ENCODE measurements at regions not wholly inside any gene's neighbourhood (a gene's known extent, or its start where the extent isn't known, plus 50 kb on each side); places are given as distances from the start of the nearest gene placed in this dataset.

GRCh38 chr6:155584006-155584405 is 128.4 kb upstream of the NOX3 start:
- intact Hi-C loops (cut with micrococcal nuclease): no loop called here
- dilution Hi-C loops (cut with HindIII; ENCODE audit: low sequenced_read_pairs, unreplicated experiment): no loop called here
- BruUV-seq (replicated peaks): no TSS peak
- WGBS, 2 experiments (ENCODE audit: extremely low coverage in 2 of 2, insufficient read length in 1 of 2): 100% methylated on average over 1 of the region's 3 CpGs; no CpG with 5 or more reads in 1 of the 2 experiments
- Histone ChIP-seq H4K91ac (ENCODE audit: insufficient read depth, low read depth, low read length) (no peak overlapping the region), H3K79me1 (ENCODE audit: low read depth in 1 of 2, low read length in 2 of 2) (no peaks in the 10 kb centered on the region), H3K27me3 (ENCODE audit: control insufficient read depth, insufficient read depth, low read length) (no peaks in the 10 kb centered on the region), H2BK120ac (ENCODE audit: low read depth, low read length) (no peak overlapping the region), H3K4me2 (ENCODE audit: low read depth, low read length) (peak overlapping the region; percentile 29; the same call in 1 of the 2 replicates), H3K23ac (ENCODE audit: low read depth, low read length) (no peak overlapping the region), H4K20me1 (ENCODE audit: insufficient read depth, low read length) (no peaks in the 10 kb centered on the region), H3K4me3 (ENCODE audit: insufficient read depth, low read depth, low read length) (no peak overlapping the region), H2BK15ac (ENCODE audit: low read depth, low read length) (no peak overlapping the region; the same call in 2 of the 3 replicates), H2AK5ac (ENCODE audit: low read depth, low read length) (no peak overlapping the region), H3K36me3 (ENCODE audit: control insufficient read depth, insufficient read depth, low read length) (no peaks in the 10 kb centered on the region), H3K4me1 (ENCODE audit: control insufficient read depth, insufficient read depth, low read length) (no peaks in the 10 kb centered on the region), H3K9me1 (ENCODE audit: insufficient read depth, low read length) (no peaks in the 10 kb centered on the region), H2BK20ac (ENCODE audit: low read depth, low read length) (no peak overlapping the region; the same call in 1 of the 2 replicates), H4K8ac (ENCODE audit: low read depth in 2 of 2, low read length in 2 of 2) (no peak overlapping the region), H3K27ac (ENCODE audit: insufficient read depth, low read length) (no peak overlapping the region), H4K5ac (ENCODE audit: low read depth, low read length) (no peak overlapping the region), H3K9ac (ENCODE audit: low read depth, low read length) (no peak overlapping the region), H3K56ac (ENCODE audit: extremely low read depth, insufficient read depth, low read length) (no peak overlapping the region), H3K9me3 (ENCODE audit: control insufficient read depth, insufficient read depth, low read length) (0 out of 2 replicates have a peak, but pooled peaks cover 3% of the 10 kb centered on the region), H3K4ac (ENCODE audit: low read depth, low read length) (no peak overlapping the region), H2BK5ac (ENCODE audit: low read depth, low read length, poor library complexity, severe bottlenecking) (no peak overlapping the region), H3K14ac (replicated peaks; ENCODE audit: low read depth, low read length) (no peak overlapping the region), H3K18ac (ENCODE audit: low read depth, low read length) (no peak overlapping the region), H2AK9ac (replicated peaks; ENCODE audit: low read depth, low read length, poor library complexity) (no peak overlapping the region), H2AFZ (replicated peaks; ENCODE audit: low read length, poor library complexity) (no peak overlapping the region)
- DNase-seq: no peak
- CTCF ChIA-PET: interaction anchor here (0.6 kb wide), 2 partner anchors 29 to 554 kb away, joined by 3 to 4 read pairs; no protein-coding TSS in a partner anchor
- ATAC-seq (ENCODE audit: low read depth): no peak
- POLR2A ChIA-PET (ENCODE audit: unreplicated experiment): no interaction called here
- in situ Hi-C loops (cut with MboI; ENCODE audit: low sequenced_read_pairs): no loop called here
- TF ChIP-seq MAFK (IDR thresholded peaks at IDR 0.05; ENCODE audit: low read depth, low read length) (no peak), CEBPB (IDR thresholded peaks at IDR 0.05; ENCODE audit: low read depth, low read length) (no peak), MXI1 (IDR thresholded peaks at IDR 0.05; ENCODE audit: borderline replicate concordance, low read depth, low read length) (no peak), RAD21 (IDR thresholded peaks at IDR 0.05; ENCODE audit: low read length) (no peak), MAZ (IDR thresholded peaks at IDR 0.05; ENCODE audit: borderline replicate concordance, low read depth, low read length) (no peak), SMC3 (IDR thresholded peaks at IDR 0.05; ENCODE audit: low read depth, low read length) (no peak), POLR2A (IDR thresholded peaks at IDR 0.05; ENCODE audit: low read depth, low read length) (no peak), BHLHE40 (IDR thresholded peaks at IDR 0.05; ENCODE audit: low read depth, low read length) (no peak), USF2 (IDR thresholded peaks at IDR 0.05; ENCODE audit: low read depth, low read length) (no peak), RCOR1 (IDR thresholded peaks at IDR 0.05; ENCODE audit: insufficient replicate concordance, low read length) (no peak), CTCF (conservative IDR thresholded peaks at IDR 0.05; ENCODE audit: low read depth, low read length) (no peak), CHD1 (IDR thresholded peaks at IDR 0.05; ENCODE audit: low read depth, low read length) (no peak), RFX5 (IDR thresholded peaks at IDR 0.05; ENCODE audit: low read depth, low read length) (no peak), FOS (IDR thresholded peaks at IDR 0.05; ENCODE audit: low read depth, low read length) (no peak), NFE2L2 (IDR thresholded peaks at IDR 0.05; ENCODE audit: low read depth, low read length) (no peak)
- TF ChIP-seq, protein P1, sequence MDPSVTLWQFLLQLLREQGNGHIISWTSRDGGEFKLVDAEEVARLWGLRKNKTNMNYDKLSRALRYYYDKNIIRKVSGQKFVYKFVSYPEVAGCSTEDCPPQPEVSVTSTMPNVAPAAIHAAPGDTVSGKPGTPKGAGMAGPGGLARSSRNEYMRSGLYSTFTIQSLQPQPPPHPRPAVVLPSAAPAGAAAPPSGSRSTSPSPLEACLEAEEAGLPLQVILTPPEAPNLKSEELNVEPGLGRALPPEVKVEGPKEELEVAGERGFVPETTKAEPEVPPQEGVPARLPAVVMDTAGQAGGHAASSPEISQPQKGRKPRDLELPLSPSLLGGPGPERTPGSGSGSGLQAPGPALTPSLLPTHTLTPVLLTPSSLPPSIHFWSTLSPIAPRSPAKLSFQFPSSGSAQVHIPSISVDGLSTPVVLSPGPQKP (IDR thresholded peaks at IDR 0.05; ENCODE audit: borderline replicate concordance, low read depth, low read length): no peak
